Astrocyte of the spinal cord (primary cell): ENCODE measurements at regions not wholly inside any gene's neighbourhood (a gene's known extent, or its start where the extent isn't known, plus 50 kb on each side); places are given as distances from the start of the nearest gene placed in this dataset.

Source experiments
- DNase-seq: peaks from one replicate; pipeline ENCODE4 v3.0.0; 2011; ENCODE audit warnings: low read depth, low spot score
- H3K4me3 ChIP-seq: 2 replicates; pipeline ENCODE4 v1.5.1; 2011; ENCODE audit warnings: low read depth, mild to moderate bottlenecking, low read length, moderate library complexity
- CTCF ChIP-seq: IDR thresholded peaks from 2 replicates; pipeline ENCODE4 v1.5.1; 2012; ENCODE audit warnings: low read depth, mild to moderate bottlenecking, low read length, inconsistent platforms
- in situ Hi-C: cut with HindIII; loops from 2 replicates; pipeline ENCODE4 v1.10.0; 2017; ENCODE audit warnings: low sequenced_read_pairs

DNA sequence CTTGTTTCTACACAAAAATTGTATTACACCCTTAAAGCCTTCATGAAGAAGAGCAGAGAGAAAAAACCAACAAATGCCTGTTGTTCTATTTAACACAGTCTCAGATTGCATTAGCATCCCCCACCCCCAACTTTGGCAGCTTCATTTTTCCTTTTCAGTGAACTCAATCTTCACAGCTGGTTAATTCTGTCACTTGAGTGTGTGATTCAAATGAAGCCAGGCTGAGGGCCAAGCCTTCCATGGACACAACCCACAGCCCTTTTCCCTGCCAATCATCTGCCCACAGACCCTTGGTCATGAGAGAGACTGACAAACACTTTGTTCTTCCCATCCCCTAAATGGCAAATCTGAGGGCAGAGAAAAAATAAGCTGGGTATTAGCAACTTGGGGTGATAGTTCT lies 217.5 kb upstream of the NMUR2 start:
- no peak for DNase-seq
- no peak for TF ChIP-seq CTCF
- in situ Hi-C loops: no loop called here
- no peak overlapping the region for H3K4me3 ChIP-seq

GRCh38 chr5:152623951-152624350 lies 218.9 kb upstream of the NMUR2 start:
- H3K4me3 ChIP-seq: no peak overlapping the region
- in situ Hi-C loops: no loop called here
- no peak for DNase-seq
- TF ChIP-seq CTCF: no peak

DNA sequence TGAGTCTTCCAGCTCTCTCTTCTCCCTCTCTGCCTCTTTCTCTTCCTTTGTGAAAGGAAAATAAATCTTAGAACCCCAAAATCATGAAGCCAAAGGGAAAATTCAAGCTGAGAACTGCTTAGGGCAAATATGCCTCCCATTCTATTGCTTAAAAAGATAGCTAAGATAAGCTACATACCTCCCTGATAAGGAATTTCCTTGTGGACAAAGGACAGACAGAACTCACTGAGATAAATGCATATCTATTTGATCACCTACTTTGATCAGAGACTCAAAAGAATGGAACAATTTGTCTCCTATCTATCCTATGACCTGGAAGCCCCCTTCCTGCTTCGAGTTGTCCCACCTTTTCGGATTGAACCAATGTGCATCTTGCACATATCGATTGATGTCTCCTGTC lies 220.6 kb upstream of the NMUR2 start:
- in situ Hi-C loops: no loop called here
- no peak for TF ChIP-seq CTCF
- H3K4me3 ChIP-seq: no peak overlapping the region
- DNase-seq: no peak

GRCh38 chr5:152631221-152631620 lies 226.1 kb upstream of the NMUR2 start:
- in situ Hi-C loops: no loop called here
- H3K4me3 ChIP-seq: no peak overlapping the region
- no peak for DNase-seq
- no peak for TF ChIP-seq CTCF

DNA sequence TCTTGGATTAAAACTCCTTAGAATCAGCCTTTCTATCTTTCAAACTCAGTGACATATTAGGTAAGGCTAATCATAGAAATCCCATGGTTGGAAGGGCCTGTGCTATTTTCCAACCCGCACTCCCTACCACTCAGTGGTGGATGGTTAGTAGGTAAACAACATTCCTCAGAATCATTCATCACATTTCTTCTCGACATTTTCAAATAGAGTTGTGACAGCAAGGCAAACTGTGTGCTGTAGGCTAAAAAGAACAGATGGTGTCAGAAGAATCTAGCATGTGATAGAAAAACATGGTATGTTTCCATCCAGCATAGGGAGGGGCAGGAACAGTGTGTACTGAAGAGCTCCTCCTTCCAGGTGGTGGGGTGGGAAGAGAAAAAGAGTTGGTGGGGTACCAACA lies 227.3 kb upstream of the NMUR2 start:
- no peak for DNase-seq
- TF ChIP-seq CTCF: no peak
- H3K4me3 ChIP-seq: no peak overlapping the region
- in situ Hi-C loops: no loop called here

GRCh38 chr5:152634586-152634985 lies 229.5 kb upstream of the NMUR2 start:
- no peak for TF ChIP-seq CTCF
- in situ Hi-C loops: no loop called here
- H3K4me3 ChIP-seq: no peak overlapping the region
- no peak for DNase-seq

GRCh38 chr5:152638996-152639552 lies 234.0 kb upstream of the NMUR2 start:
- no peak overlapping the region for H3K4me3 ChIP-seq
- TF ChIP-seq CTCF: no peak
- DNase-seq: no peak
- in situ Hi-C loops: no loop called here
